Caki2 (cell line): ENCODE measurements at regions not wholly inside any gene's neighbourhood (a gene's known extent, or its start where the extent isn't known, plus 50 kb on each side); places are given as distances from the start of the nearest gene placed in this dataset.

Experiments used
- DNase-seq: peaks from one replicate; pipeline ENCODE4 v3.0.0-alpha.2; 2015; ENCODE audit warnings: low read depth
- in situ Hi-C: cut with HindIII; loops from 2 replicates; pipeline ENCODE4 v1.10.0; 2016; ENCODE audit warnings: low sequenced_read_pairs, low pct_unique_long_range_greater_than_20kb, mixed read lengths

GRCh38 chr2:221635949-221636348, 63.8 kb upstream of the EPHA4 start:
- in situ Hi-C loops = no loop called here
- peak; percentile 18 for DNase-seq

- in situ Hi-C loops = no loop called here
- DNase-seq = peak; percentile 12
These were observed 57.4 kb upstream of the EPHA4 start for GRCh38 chr2:221629468-221629867.

GRCh38 chr2:221624475-221624874, 52.4 kb upstream of the EPHA4 start:
- DNase-seq = no peak
- in situ Hi-C loops = no loop called here
